ENCODE measurements at regions not wholly inside any gene's neighbourhood (a gene's known extent, or its start where the extent isn't known, plus 50 kb on each side); places are given as distances from the start of the nearest gene placed in this dataset.

DNA sequence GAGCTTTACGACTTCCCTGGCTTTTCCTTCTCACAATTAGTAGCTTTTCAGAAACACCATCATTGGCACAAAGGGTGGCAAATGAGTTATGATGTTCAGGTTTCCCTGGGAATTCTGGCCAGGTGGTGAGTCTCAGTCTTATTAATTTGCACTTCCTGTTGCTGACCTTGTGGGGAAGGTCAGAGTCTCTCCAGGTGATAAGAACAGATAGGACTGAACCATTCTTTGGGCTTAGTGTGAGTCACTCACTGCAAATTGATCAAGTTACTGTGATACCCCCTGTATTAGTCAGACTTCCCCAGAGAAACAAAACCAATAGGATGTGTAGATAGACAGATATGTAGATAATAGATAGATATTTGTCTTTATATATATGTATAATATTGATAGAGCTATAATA is 53.8 kb upstream of the RANBP3L start:
- H3K4me3 ChIP-seq (ENCODE audit: low read depth, low read length): no peak overlapping the region
- no peak for DNase-seq (ENCODE audit: low read depth)
- TF ChIP-seq, protein P1, sequence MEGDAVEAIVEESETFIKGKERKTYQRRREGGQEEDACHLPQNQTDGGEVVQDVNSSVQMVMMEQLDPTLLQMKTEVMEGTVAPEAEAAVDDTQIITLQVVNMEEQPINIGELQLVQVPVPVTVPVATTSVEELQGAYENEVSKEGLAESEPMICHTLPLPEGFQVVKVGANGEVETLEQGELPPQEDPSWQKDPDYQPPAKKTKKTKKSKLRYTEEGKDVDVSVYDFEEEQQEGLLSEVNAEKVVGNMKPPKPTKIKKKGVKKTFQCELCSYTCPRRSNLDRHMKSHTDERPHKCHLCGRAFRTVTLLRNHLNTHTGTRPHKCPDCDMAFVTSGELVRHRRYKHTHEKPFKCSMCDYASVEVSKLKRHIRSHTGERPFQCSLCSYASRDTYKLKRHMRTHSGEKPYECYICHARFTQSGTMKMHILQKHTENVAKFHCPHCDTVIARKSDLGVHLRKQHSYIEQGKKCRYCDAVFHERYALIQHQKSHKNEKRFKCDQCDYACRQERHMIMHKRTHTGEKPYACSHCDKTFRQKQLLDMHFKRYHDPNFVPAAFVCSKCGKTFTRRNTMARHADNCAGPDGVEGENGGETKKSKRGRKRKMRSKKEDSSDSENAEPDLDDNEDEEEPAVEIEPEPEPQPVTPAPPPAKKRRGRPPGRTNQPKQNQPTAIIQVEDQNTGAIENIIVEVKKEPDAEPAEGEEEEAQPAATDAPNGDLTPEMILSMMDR (conservative IDR thresholded peaks at IDR 0.05; ENCODE audit: low read depth, low read length): no peak

DNA sequence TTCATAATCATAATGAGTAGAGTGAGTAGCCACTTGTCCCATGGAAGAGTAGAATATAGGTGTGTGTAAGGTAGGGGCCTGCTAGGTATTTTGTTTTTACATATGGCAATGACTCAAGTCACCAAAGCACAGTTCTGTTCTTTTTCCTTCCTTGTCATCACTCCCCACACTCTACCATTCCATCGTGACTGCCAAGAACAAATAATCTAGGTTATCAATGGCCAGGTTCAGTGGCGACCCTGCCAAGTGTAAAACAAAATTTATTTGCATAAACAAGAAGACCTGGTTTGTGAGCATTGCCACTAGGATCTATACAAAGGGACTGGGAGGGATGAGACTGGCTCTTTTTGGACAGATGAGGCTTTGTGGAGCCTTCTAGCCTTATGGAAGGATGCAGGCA is 55.2 kb upstream of the RANBP3L start:
- DNase-seq (ENCODE audit: low read depth): no peak
- TF ChIP-seq, protein P1 (conservative IDR thresholded peaks at IDR 0.05; ENCODE audit: low read depth, low read length): no peak
- no peak overlapping the region for H3K4me3 ChIP-seq (ENCODE audit: low read depth, low read length)

DNA sequence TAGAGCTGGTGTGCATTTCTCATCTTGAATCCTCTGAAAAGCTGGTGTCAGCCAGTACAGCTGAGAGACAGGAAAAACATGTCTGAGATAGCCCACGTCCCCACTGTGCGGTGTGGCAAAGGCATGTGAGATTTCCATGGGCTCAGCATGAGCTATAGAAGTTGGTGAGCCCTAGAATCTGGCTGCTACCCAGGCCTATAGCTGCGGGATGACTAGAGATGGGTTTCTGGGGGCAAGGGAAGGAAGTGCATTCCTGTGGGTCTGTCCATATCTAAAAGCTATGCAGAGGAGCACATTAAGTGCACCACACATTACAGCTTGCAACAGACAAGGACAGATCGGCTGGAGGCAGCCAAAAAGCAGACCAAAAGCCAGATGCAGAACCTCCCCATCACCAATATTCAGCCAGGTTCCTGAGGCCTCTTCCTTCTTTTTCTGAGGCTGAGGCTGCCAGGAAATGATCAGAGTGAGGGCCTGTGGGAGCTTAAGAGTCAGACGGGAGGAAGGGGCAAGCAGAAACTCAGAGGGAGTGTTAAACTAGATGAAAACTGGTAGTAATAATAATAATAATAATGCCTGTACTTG is 55.8 kb upstream of the RANBP3L start:
- H3K4me3 ChIP-seq (ENCODE audit: low read depth, low read length): no peak overlapping the region
- TF ChIP-seq, protein P1 (conservative IDR thresholded peaks at IDR 0.05; ENCODE audit: low read depth, low read length): no peak
- DNase-seq (ENCODE audit: low read depth): peak; percentile 93

DNA sequence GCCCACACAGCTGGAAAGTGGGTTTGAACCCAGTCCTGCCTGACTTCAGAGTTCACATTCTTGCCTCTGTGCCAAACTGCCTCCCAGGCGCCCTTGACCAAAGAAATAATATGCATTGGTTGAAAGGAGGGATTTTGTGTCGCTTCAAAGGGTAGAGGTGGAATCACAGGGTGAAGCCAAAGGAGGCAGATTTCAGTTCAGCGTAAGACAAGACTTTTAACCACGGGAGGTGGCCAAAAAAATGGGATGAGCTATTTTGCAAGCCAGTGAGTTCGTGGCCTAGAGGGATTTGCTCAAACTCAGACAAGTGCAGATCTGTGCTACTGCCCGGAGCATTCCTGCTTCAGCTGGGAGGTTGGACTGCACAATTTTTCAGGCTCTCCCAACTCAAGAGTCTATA is 57.6 kb upstream of the RANBP3L start:
- TF ChIP-seq, protein P1 (conservative IDR thresholded peaks at IDR 0.05; ENCODE audit: low read depth, low read length): no peak
- H3K4me3 ChIP-seq (ENCODE audit: low read depth, low read length): no peak overlapping the region
- peak; percentile 69 for DNase-seq (ENCODE audit: low read depth)

DNA sequence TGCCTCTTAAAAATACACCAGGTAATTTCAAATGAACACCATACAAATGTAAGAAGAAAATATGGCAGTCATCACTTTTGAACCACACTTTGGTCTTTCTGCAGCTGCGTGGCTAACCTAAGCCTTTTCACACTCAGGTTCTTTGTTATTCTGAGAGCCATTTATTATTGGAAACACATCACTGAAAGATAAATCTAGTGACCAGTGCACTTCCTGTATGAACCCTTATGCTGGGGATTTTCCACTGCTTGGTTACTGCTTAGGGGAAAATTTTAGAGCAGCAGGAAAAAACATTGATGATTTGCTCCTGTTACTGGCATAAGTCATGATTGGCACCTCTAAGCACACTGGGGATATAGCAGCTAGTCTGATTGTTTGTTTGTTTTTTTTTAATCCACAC is 58.6 kb upstream of the RANBP3L start:
- DNase-seq (ENCODE audit: low read depth): no peak
- TF ChIP-seq, protein P1 (conservative IDR thresholded peaks at IDR 0.05; ENCODE audit: low read depth, low read length): no peak
- H3K4me3 ChIP-seq (ENCODE audit: low read depth, low read length): no peak overlapping the region

DNA sequence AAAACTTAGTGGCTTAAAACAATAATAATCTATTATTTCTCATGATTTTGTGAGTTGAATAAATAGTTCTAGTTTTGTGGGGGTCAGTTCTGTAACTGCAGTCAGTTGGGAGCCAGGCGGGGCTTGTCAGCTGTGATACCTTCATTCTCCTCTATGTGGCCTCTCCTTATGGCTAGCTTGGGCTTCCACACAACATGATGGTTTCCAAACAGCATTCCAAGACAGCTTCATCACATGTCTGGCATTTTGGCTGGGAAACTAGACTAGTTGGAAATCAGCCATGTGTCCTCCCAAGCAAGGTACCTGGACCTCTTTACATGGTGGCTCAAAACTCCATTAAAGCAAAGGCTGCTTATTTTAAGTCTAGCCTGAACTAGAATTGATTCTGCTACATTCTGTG is 61.4 kb upstream of the RANBP3L start:
- H3K4me3 ChIP-seq (ENCODE audit: low read depth, low read length): no peak overlapping the region
- TF ChIP-seq, protein P1 (conservative IDR thresholded peaks at IDR 0.05; ENCODE audit: low read depth, low read length): peak; percentile 30
- DNase-seq (ENCODE audit: low read depth): peak; percentile 75

DNA sequence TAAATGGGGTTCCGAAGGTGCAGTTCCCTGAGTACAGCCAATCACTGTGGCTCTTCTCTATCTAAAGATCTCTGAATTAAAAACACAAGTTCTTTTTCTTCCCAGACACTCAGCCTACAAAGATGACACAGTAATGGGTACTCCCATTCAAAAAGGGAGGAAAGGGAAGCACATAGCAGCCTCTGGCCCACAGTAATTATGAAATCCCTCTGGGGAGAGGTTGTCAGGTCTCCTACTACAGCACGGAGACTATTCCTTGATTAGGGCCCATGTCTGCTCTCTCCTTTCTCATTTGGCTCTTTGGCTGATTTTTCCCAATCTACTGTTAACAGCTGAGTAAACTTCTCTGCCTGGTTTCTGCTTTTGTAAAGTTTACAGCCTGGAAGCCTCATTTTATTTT is 62.0 kb upstream of the RANBP3L start:
- TF ChIP-seq, protein P1 (conservative IDR thresholded peaks at IDR 0.05; ENCODE audit: low read depth, low read length): no peak
- DNase-seq (ENCODE audit: low read depth): no peak
- no peak overlapping the region for H3K4me3 ChIP-seq (ENCODE audit: low read depth, low read length)
